ENCODE measurements at regions not wholly inside any gene's neighbourhood (a gene's known extent, or its start where the extent isn't known, plus 50 kb on each side); places are given as distances from the start of the nearest gene placed in this dataset.
A peak's percentile ranks its signal among the peaks of the same experiment; 100 is the strongest.

- no peak for DNase-seq (ENCODE audit: low read depth in 3 of 3, low spot score in 2 of 3)
Measured at GRCh38 chr9:110110154-110110553, 97.8 kb downstream of the C9orf152 start.

DNA sequence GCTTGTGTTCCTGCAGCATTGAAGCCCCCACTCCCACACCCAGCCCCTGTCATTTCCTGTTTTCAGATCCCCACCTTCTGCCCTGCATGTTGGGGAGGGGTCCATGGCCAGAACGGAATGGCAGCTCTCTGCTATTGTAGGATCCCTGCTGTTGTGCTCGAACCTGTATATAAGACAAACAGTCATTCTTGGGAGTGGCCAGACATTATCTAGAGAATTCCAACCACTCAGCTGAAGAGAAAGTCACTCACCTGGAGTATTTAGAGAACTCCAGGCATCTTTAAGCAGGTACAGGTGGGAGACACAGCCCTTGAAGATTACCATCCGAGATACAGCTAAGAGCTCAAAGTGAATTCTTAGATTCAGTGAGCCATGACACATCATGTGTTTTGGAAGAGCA lies 96.1 kb downstream of the C9orf152 start:
- DNase-seq (ENCODE audit: low read depth in 3 of 3, low spot score in 2 of 3), result no peak

- DNase-seq (ENCODE audit: low read depth in 3 of 3, low spot score in 2 of 3), result no peak
Measured at GRCh38 chr9:110112792-110113191, 95.2 kb downstream of the C9orf152 start.

- no peak for DNase-seq (ENCODE audit: low read depth in 3 of 3, low spot score in 2 of 3)
Measured at GRCh38 chr9:110114086-110114858, 93.7 kb downstream of the C9orf152 start.

DNA sequence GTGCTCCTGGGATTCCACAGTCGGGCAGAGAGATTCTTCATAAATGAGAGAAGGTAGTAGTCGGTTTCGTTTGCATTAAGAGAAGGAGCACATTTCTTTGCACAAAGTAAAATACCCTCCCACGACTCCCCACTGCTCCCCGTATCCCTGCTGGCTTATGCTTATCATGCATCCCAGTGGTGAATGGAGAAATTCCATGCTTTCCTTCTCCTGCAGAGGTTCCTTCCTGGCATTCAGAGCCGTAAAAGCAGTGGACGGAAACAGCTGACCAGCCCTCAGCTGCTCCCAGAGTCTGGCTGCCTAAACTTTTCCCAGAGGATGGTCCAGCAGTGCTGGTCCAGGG lies 93.1 kb downstream of the C9orf152 start:
- DNase-seq (ENCODE audit: low read depth in 3 of 3, low spot score in 2 of 3), result no peak

DNA sequence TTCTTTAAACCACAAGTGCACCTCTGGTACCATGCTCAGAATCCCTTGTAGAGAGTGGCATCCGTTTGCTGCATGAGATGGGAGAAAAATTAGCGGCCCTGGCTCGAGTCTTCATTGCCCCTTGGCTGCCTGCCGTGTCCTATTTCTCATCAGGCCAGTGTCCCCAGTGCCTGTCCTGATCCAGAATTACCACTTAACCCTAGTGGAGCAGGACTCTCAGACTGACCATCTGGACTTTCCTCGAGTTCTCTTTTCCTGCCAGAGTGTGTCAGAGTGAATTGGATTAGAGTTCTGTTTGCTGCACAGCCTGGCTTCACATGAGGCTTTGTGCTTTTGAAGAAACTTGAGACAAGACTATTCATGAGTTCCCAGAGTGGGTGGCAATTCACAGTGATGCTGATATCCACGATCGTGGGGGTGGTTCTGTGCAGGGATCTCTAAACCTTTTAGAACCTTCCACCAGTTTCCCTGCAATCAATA lies 92.6 kb downstream of the C9orf152 start:
- DNase-seq (ENCODE audit: low read depth in 3 of 3, low spot score in 2 of 3), result no peak

DNA sequence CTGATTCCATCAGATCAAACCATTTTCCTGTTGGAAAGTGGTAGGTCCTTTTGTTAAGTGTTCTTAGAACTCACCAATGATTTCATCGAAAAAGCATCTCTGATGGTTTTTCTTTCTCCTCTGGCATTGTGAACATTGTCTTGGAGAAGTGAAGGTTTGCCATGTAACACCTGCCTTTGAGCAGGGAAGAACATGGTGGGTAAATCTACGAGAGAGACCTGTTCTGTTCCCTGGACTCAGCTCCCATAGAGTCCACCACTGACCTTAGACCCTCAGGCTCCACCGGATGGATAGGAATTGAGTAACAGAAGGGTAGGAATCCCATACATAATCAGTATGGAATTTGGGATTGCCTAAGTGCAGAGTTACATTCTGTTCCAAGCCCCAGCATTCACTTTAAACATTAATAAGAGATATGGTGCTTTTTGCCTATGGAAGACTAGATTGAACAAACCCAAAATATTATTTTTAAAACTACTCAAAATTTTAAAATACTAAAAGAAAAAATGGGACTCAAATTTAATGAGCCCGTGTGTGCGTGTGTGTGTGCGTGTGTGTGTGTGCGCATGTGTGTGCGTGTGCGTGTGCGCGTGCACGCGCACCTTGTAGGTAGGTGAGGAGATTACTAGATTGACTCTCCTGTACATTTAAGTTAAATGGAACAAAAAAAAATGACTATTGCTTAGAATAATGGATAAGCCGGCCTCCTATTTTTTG lies 92.0 kb downstream of the C9orf152 start:
- no peak for DNase-seq (ENCODE audit: low read depth in 3 of 3, low spot score in 2 of 3)

DNA sequence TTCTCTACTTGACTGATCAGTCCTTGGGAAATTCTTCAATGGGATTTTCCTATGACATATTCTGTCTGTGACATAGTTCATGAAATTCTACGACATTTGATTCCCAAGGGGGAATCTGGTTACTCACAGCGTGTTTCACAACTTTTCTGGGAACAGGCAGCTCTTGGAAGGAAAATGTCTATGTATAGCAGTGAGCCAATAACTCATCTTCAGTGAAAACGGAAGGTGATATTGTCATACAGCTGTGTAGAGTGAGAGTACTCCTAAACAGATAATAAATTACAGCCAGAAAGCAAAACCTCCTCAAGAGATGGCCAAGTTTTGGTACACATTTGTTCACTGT lies 91.4 kb downstream of the C9orf152 start:
- no peak for DNase-seq (ENCODE audit: low read depth in 3 of 3, low spot score in 2 of 3)

DNA sequence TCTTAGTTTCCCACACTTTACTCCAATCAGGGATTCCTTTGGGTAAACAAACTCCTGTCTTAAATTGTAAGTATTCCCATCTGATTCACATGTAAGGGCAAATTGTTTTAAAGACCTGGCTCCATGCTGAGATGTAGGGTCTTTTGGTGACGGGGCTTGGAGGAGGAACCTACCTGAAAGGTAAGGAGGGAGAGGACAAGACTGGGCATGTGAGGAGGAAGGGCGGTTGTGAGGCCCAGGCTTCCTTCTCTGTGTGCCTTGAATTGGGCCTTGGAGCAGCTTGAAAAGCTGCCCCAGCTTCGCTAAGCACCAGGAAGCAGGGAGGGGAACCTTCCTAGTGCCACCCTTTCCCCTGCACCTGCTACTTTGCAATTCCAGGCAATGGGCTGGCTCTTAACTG lies 86.8 kb downstream of the C9orf152 start:
- no peak for DNase-seq (ENCODE audit: low read depth in 3 of 3, low spot score in 2 of 3)

DNA sequence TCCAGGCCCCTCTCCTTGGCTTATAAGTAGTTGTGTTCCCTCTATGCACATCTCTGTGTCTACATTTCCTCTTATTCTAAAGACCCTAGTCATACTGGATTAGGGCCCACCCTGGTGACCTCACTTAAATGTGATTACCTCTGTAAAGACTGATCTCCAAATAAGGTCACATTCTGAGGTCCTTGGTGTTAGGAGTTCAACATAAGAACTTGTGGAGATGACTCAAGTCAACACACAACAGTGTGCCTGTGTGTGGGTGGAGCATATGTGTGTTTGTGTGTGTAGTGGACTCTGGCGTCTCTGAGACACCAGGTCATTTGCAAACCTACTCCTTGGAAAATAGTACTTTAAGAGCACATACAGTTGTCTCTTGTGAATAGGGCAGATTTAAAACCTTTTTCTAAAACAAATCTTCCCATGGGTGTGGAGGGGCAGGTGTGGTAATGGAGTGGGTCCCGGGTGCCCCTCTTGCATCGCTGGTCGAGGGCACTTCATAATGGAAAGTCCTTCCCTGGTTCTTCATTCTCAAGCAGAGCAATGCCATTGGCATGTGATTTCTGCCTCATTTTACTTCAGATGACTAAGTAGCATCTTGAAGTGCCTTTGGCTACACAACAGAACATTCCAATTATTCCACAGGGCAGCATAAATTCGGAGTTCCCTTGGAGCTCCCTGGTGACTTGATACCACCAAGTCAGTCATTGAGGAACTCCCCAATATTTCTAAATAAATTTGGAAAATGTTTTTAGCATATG lies 84.4 kb downstream of the C9orf152 start:
- DNase-seq (ENCODE audit: low read depth in 3 of 3, low spot score in 2 of 3), result no peak

GRCh38 chr9:110124439-110124838 lies 83.5 kb downstream of the C9orf152 start:
- no peak for DNase-seq (ENCODE audit: low read depth in 3 of 3, low spot score in 2 of 3)

DNA sequence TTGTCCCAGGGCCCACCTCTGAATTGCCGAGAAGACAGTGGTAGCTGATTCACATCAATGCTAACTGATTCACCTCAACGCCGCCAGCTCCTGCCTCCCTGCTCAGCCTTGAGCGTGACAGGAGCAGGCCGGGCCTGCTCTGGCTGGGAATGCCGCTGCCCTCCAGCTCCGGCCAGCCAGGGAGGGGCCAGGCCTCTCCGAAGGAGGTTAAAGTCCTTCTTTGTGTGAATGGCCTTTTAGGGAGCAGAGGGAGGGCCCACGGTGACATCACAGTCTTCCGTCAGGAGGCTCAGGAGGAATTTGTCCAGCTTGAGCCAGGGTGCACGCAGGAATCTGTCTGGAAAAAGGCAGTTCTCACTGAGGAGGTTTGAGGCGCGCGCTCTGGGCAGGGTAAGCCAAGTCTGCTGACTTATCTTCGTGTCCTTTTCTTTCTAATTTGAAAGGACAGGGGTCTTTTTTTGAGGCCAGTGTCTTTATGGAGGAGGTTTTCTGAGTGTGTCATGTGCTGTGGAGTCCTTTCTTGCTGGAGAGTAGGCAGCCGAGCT lies 82.7 kb downstream of the C9orf152 start:
- peak in 2 of 3 donors; percentile 65 to 72 for DNase-seq (ENCODE audit: low read depth in 3 of 3, low spot score in 2 of 3)

DNA sequence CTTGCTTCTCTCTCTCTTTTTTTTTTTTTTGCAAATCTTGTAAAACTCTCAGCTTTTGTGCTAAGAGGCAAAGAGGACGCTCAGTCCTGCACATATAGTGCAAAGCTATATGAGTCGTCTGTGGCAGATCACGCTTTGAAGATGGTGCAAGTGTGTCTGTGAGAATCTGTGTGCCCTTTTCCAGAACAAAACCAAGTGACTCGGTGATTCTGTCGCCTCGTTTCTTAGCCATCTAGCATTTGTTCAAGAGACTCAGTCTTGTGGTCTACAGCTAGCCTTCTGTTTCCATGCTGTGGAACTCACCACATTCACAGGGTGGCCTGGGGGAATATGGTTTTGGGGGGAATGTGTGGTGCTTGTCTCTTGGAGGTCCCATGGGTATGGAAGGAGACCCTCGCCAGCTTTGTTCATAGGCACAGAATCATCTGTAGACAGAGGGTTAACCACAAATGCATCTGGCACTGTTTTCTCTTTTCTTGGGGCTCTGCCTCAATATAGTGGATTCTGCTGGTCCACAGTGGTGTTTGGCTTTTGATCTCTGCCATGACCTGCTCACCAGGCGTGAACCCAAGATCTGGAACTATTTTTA lies 82.1 kb downstream of the C9orf152 start:
- no peak for DNase-seq (ENCODE audit: low read depth in 3 of 3, low spot score in 2 of 3)

DNA sequence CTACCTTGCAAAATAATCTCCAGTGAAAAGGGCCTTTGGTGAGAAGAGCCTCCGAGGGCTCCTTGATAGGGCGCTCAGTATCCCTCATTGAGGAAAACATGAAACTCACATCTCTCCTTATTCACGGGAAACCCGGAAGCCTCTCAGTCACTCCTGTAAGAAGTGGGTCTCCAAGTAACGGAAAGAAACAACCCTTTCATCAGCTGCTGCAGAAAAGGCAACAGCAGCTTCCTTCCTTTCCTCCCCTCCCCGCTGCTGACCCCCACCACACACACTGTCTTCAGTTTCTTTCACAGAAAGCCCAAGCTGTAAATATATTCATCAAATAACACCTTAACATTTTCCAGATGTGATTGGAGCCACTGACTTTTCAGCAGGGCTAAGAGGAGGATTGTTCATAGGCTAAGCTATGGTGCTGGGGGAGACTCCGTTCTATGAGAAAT lies 81.4 kb downstream of the C9orf152 start:
- DNase-seq (ENCODE audit: low read depth in 3 of 3, low spot score in 2 of 3), result no peak

DNA sequence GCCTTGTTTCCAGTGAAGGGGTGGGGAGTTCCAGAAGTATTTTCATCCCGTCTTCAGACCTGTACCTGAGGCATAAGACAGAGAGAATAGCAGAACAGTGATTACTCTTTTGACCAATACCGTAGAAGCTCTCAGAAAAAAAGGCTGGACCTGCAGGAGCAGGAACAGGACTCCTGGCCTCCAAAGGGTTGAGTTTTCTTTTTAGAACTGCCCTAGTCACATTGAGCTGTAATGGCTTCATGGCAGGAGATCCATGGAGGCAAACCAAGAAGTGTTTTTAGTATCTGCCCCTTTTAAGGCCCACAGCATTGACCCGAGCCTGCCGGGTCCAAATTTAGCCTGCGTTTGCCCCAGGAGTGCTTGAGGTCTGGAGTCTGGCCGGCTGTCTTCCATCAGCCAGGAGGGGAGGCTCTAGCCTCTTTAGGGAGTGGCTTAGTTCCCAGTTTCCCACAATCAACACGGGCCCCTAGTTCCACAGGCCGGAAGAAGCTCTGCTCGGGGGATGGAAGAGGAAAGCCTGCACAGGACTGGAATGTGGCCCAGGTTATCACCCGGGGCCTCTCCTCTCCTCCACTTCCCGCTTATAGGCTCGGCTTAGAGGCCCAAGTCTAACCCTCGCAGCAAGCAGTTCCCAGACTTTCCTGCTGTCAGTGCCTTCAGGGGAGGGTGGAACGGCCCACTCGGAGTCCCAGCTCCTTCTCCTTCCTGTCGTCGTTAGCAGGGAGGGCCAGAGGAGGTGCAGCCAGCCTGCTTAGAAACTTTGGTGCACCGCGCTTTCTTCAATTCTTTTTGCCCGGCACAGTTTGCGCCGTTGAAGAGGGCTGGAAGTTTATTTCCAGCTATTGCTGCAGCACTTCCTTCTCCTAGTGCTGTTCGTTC lies 80.7 kb downstream of the C9orf152 start:
- peak in 2 of 3 donors; percentile 70 to 74 for DNase-seq (ENCODE audit: low read depth in 3 of 3, low spot score in 2 of 3)

GRCh38 chr9:110128664-110129329 lies 79.2 kb downstream of the C9orf152 start:
- no peak for DNase-seq (ENCODE audit: low read depth in 3 of 3, low spot score in 2 of 3)

- DNase-seq (ENCODE audit: low read depth in 3 of 3, low spot score in 2 of 3), result no peak
Measured at GRCh38 chr9:110129425-110129824, 78.5 kb downstream of the C9orf152 start.

DNA sequence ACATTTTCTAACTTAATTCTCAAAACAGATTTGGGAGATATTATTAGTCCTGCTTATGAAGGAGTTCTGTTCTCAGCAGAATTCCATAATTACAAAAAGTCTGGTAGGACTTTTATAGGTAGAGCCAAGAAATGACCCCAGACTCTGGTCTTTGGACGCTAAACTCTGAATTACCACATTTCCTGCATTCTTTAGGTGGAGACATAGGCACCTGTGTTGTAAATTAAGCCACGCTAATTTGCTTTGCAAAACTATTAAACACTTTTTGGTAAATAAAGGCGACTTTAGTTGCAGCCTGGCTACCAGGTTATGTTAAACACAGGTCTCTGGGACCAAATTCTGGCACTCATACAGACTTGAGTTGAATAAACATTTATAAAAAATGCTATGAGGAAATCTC lies 77.7 kb downstream of the C9orf152 start:
- no peak for DNase-seq (ENCODE audit: low read depth in 3 of 3, low spot score in 2 of 3)

- DNase-seq (ENCODE audit: low read depth in 3 of 3, low spot score in 2 of 3), result no peak
Measured at GRCh38 chr9:110130791-110131416, 77.1 kb downstream of the C9orf152 start.

Measured in right renal cortex interstitium (tissue), 3 donors.